Activated CD4-positive, alpha-beta T cell treated with anti-CD3 and anti-CD28 coated beads for 36 hours (primary cell): ENCODE measurements at regions not wholly inside any gene's neighbourhood (a gene's known extent, or its start where the extent isn't known, plus 50 kb on each side); places are given as distances from the start of the nearest gene placed in this dataset.
"Not testable (repeated sequence)": the region's sequence is repeated elsewhere in the genome, so short reads cannot be mapped to it uniquely, and the experiment has no call there.

Experiments
- ATAC-seq: fragments of 200-7000 bp; cut with Tn5 transposase; one replicate; pipeline ENCODE4 v1.10.0; 2021; ENCODE audit warnings: mild to moderate bottlenecking, moderate library complexity
- CTCF ChIA-PET: fragments of 350-600 bp; sonication (Branson Sonifier 250); formaldehyde crosslinking; loops from one replicate; lab custom pipeline; 2021; ENCODE audit warnings: antibody characterized with exemption; lab: Charles Lee
- POLR2A ChIA-PET: fragments of 350-600 bp; sonication (Branson Sonifier 250); formaldehyde crosslinking; loops from one replicate; lab custom pipeline; 2021; ENCODE audit warnings: antibody characterized with exemption, inconsistent platforms; lab: Charles Lee
- DNase-seq: peaks from one replicate; pipeline ENCODE4 v3.0.0-alpha.2; 2020
- H3K27ac Mint-ChIP-seq: one replicate; pipeline ENCODE4 v1.8.0; 2021; ENCODE audit warnings: mixed read lengths
- H3K27me3 Mint-ChIP-seq: one replicate; pipeline ENCODE4 v1.8.0; 2021; ENCODE audit warnings: mixed read lengths
- H3K36me3 Mint-ChIP-seq: one replicate; pipeline ENCODE4 v1.8.0; 2021; ENCODE audit warnings: low read depth, mixed read lengths
- H3K4me1 Mint-ChIP-seq: one replicate; pipeline ENCODE4 v1.8.0; 2021; ENCODE audit warnings: mixed read lengths
- H3K4me3 Mint-ChIP-seq: one replicate; pipeline ENCODE4 v1.8.0; 2021; ENCODE audit warnings: mild to moderate bottlenecking, moderate library complexity, mixed read lengths
- H3K9me3 Mint-ChIP-seq: one replicate; pipeline ENCODE4 v1.8.0; 2021; ENCODE audit warnings: low read depth, mixed read lengths
- intact Hi-C, 2 experiments: fragments of 100-400 bp; cut with DNase I in 1 of 2; cut with micrococcal nuclease in 1 of 2; formaldehyde crosslinking; loops; one replicate each; pipeline versions ENCODE4 v1.14.2 to v1.15.1; 2022 to 2024; cut with DNase I, micrococcal nuclease

- POLR2A ChIA-PET = no interaction called here
- DNase-seq = no peak
- H3K4me1 Mint-ChIP-seq = no peaks in the 10 kb centered on the region
- CTCF ChIA-PET = no interaction called here
- no peak overlapping the region for H3K4me3 Mint-ChIP-seq
- H3K27me3 Mint-ChIP-seq = peaks cover 4% of the 10 kb centered on the region
- intact Hi-C loops = no loop called here
- H3K9me3 Mint-ChIP-seq = no peaks in the 10 kb centered on the region
- ATAC-seq = no peak
- H3K27ac Mint-ChIP-seq = no peak overlapping the region
- H3K36me3 Mint-ChIP-seq = no peaks in the 10 kb centered on the region
Observed at GRCh38 chr1:94666797-94667196, 125.2 kb upstream of the F3 start.

- Mint-ChIP-seq H3K36me3 (no peaks in the 10 kb centered on the region), H3K27me3 (peaks cover 2% of the 10 kb centered on the region), H3K4me3 (no peak overlapping the region), H3K27ac (no peak overlapping the region), H3K4me1 (no peaks in the 10 kb centered on the region), H3K9me3 (no peaks in the 10 kb centered on the region)
- DNase-seq = no peak
- ChIA-PET POLR2A (no interaction called here), CTCF (no interaction called here)
- intact Hi-C loops = no loop called here
- ATAC-seq = no peak
Observed at GRCh38 chr1:94661431-94661932, 119.9 kb upstream of the F3 start.

GRCh38 chr1:94660994-94661393, 119.4 kb upstream of the F3 start:
- no peak overlapping the region for H3K27ac Mint-ChIP-seq
- POLR2A ChIA-PET = no interaction called here
- intact Hi-C loops = no loop called here

GRCh38 chr1:94660258-94660657, 118.7 kb upstream of the F3 start:
- no peak overlapping the region for H3K27ac Mint-ChIP-seq
- H3K9me3 Mint-ChIP-seq = no peaks in the 10 kb centered on the region
- intact Hi-C loops = no loop called here
- H3K4me3 Mint-ChIP-seq = no peak overlapping the region
- ChIA-PET CTCF (no interaction called here), POLR2A (no interaction called here)
- no peak for DNase-seq
- peaks cover 2% of the 10 kb centered on the region for H3K27me3 Mint-ChIP-seq
- H3K4me1 Mint-ChIP-seq = no peaks in the 10 kb centered on the region
- no peaks in the 10 kb centered on the region for H3K36me3 Mint-ChIP-seq
- no peak for ATAC-seq

More at GRCh38 chr1:94660994-94661393, 119.4 kb upstream of the F3 start:
- CTCF ChIA-PET = no interaction called here
- no peak for ATAC-seq
- H3K27me3 Mint-ChIP-seq = peaks cover 2% of the 10 kb centered on the region
- DNase-seq = no peak
- H3K4me1 Mint-ChIP-seq = no peaks in the 10 kb centered on the region
- H3K9me3 Mint-ChIP-seq = no peaks in the 10 kb centered on the region
- no peaks in the 10 kb centered on the region for H3K36me3 Mint-ChIP-seq
- H3K4me3 Mint-ChIP-seq = no peak overlapping the region

- H3K4me3 Mint-ChIP-seq, H3K27me3 Mint-ChIP-seq, DNase-seq, H3K4me1 Mint-ChIP-seq, intact Hi-C loops, H3K36me3 Mint-ChIP-seq, POLR2A ChIA-PET, CTCF ChIA-PET, H3K9me3 Mint-ChIP-seq, H3K27ac Mint-ChIP-seq, ATAC-seq: not testable (repeated sequence)
Observed at GRCh38 chr1:94659202-94659601, 117.6 kb upstream of the F3 start.

- H3K4me1 Mint-ChIP-seq = no peaks in the 10 kb centered on the region
- peaks cover 2% of the 10 kb centered on the region for H3K27me3 Mint-ChIP-seq
- POLR2A ChIA-PET = interaction anchor here (0.6 kb wide), 1 partner anchor 189 kb away, joined by 3 read pairs; no protein-coding TSS in a partner anchor
- H3K9me3 Mint-ChIP-seq = no peaks in the 10 kb centered on the region
- DNase-seq (no peak), ATAC-seq (no peak)
- intact Hi-C loops = no loop called here
- CTCF ChIA-PET = no interaction called here
- H3K27ac Mint-ChIP-seq = no peak overlapping the region
- H3K4me3 Mint-ChIP-seq = no peak overlapping the region
- no peaks in the 10 kb centered on the region for H3K36me3 Mint-ChIP-seq
Observed at GRCh38 chr1:94658221-94658620, 116.7 kb upstream of the F3 start.

- H3K4me1 Mint-ChIP-seq, H3K27ac Mint-ChIP-seq, ATAC-seq, H3K27me3 Mint-ChIP-seq, H3K9me3 Mint-ChIP-seq, H3K36me3 Mint-ChIP-seq, POLR2A ChIA-PET, intact Hi-C loops, DNase-seq, CTCF ChIA-PET, H3K4me3 Mint-ChIP-seq: not testable (repeated sequence)
Observed at GRCh38 chr1:94657776-94658175, 116.2 kb upstream of the F3 start.

- CTCF ChIA-PET = interaction anchor here (0.7 kb wide), 1 partner anchor 154 kb away, joined by 4 read pairs; no protein-coding TSS in a partner anchor
- H3K27me3 Mint-ChIP-seq = peaks cover 2% of the 10 kb centered on the region
Observed at GRCh38 chr1:94656967-94657366, 115.4 kb upstream of the F3 start.

GRCh38 chr1:94654919-94655318, 113.4 kb upstream of the F3 start:
- POLR2A ChIA-PET = no interaction called here
- H3K4me1 Mint-ChIP-seq = no peaks in the 10 kb centered on the region
- H3K9me3 Mint-ChIP-seq = no peaks in the 10 kb centered on the region
- no peaks in the 10 kb centered on the region for H3K36me3 Mint-ChIP-seq
- DNase-seq = no peak
- CTCF ChIA-PET = interaction anchor here (0.6 kb wide), 1 partner anchor 31 kb away, joined by 5 read pairs; no protein-coding TSS in a partner anchor
- H3K4me3 Mint-ChIP-seq = no peak overlapping the region
- H3K27me3 Mint-ChIP-seq = peaks cover 5% of the 10 kb centered on the region
- ATAC-seq = no peak
- H3K27ac Mint-ChIP-seq = no peak overlapping the region
- intact Hi-C loops = no loop called here

More at GRCh38 chr1:94656967-94657366, 115.4 kb upstream of the F3 start:
- Mint-ChIP-seq H3K36me3 (no peaks in the 10 kb centered on the region), H3K4me3 (no peak overlapping the region), H3K9me3 (no peaks in the 10 kb centered on the region), H3K27ac (no peak overlapping the region), H3K4me1 (no peaks in the 10 kb centered on the region)
- ATAC-seq (no peak), DNase-seq (no peak)
- intact Hi-C loops = no loop called here
- POLR2A ChIA-PET = no interaction called here

- CTCF ChIA-PET = interaction anchor here (0.6 kb wide), 1 partner anchor 30 kb away, joined by 5 read pairs; no protein-coding TSS in a partner anchor
- H3K4me1 Mint-ChIP-seq = no peaks in the 10 kb centered on the region
- peaks cover 5% of the 10 kb centered on the region for H3K27me3 Mint-ChIP-seq
- ATAC-seq (no peak), DNase-seq (no peak)
- H3K4me3 Mint-ChIP-seq = no peak overlapping the region
- H3K27ac Mint-ChIP-seq = no peak overlapping the region
- no peaks in the 10 kb centered on the region for H3K36me3 Mint-ChIP-seq
- intact Hi-C loops = no loop called here
- POLR2A ChIA-PET = no interaction called here
- no peaks in the 10 kb centered on the region for H3K9me3 Mint-ChIP-seq
Observed at GRCh38 chr1:94654459-94654858, 112.9 kb upstream of the F3 start.

- no peak for DNase-seq
- Mint-ChIP-seq H3K27ac (no peak overlapping the region), H3K9me3 (no peaks in the 10 kb centered on the region), H3K27me3 (peaks cover 2% of the 10 kb centered on the region), H3K36me3 (no peaks in the 10 kb centered on the region), H3K4me3 (no peak overlapping the region), H3K4me1 (no peaks in the 10 kb centered on the region)
- ChIA-PET CTCF (no interaction called here), POLR2A (no interaction called here)
- intact Hi-C loops = no loop called here
- no peak for ATAC-seq
Observed at GRCh38 chr1:94654031-94654430, 112.5 kb upstream of the F3 start.

GRCh38 chr1:94653454-94653853, 111.9 kb upstream of the F3 start:
- peaks cover 2% of the 10 kb centered on the region for H3K27me3 Mint-ChIP-seq
- ChIA-PET CTCF (no interaction called here), POLR2A (no interaction called here)
- no peak overlapping the region for H3K27ac Mint-ChIP-seq
- no peak for ATAC-seq
- no peak for DNase-seq
- H3K4me3 Mint-ChIP-seq = no peak overlapping the region
- no peaks in the 10 kb centered on the region for H3K4me1 Mint-ChIP-seq
- intact Hi-C loops = no loop called here
- H3K36me3 Mint-ChIP-seq = no peaks in the 10 kb centered on the region
- H3K9me3 Mint-ChIP-seq = no peaks in the 10 kb centered on the region
